H1 (cell line): ENCODE measurements at regions not wholly inside any gene's neighbourhood (a gene's known extent, or its start where the extent isn't known, plus 50 kb on each side); places are given as distances from the start of the nearest gene placed in this dataset.

Source experiments
- BRCA1 ChIP-seq: IDR thresholded peaks from 2 replicates; pipeline ENCODE4 v1.6.1; 2012; ENCODE audit warnings: low read depth, low read length, improper control_type of control experiment
- CBX5 ChIP-seq: fragments of 300-800, 300-1000 bp; sonication (generic); IDR thresholded peaks from 2 replicates; pipeline ENCODE4 v1.7.1; 2016; ENCODE audit warnings: antibody characterized with exemption, low read length, low read depth
- EP300 ChIP-seq, 2 experiments: IDR thresholded peaks; 1 replicate in 1 of 2; 2 replicates in 1 of 2; pipeline ENCODE4 v1.6.1; 2011 to 2012; ENCODE audit warnings: low read depth in 2 of 2, low read length in 2 of 2, mild to moderate bottlenecking in 2 of 2, borderline replicate concordance in 1 of 2, inconsistent platforms in 1 of 2, moderate library complexity in 1 of 2
- HDAC2 ChIP-seq, 2 experiments: fragments of 300-600 bp in 1 of 2; sonication (generic) in 1 of 2; IDR thresholded peaks; 2 replicates each; pipeline ENCODE4 v1.6.1; 2011 to 2012; ENCODE audit warnings: low read depth in 2 of 2, low read length in 2 of 2, mild to moderate bottlenecking in 2 of 2, moderate library complexity in 2 of 2, borderline replicate concordance in 1 of 2, inconsistent platforms in 1 of 2
- HDAC6 ChIP-seq: IDR thresholded peaks from one replicate; pipeline ENCODE4 v1.7.1; 2012; ENCODE audit warnings: low read depth, mild to moderate bottlenecking, inconsistent platforms, low read length, moderate library complexity
- JUND ChIP-seq: IDR thresholded peaks from 2 replicates; pipeline ENCODE4 v1.6.1; 2011; ENCODE audit warnings: mild to moderate bottlenecking, improper control_type of control experiment, low read length
- KDM1A ChIP-seq: fragments of 200-600, 300-600 bp; sonication (generic); IDR thresholded peaks from 2 replicates; pipeline ENCODE4 v1.7.1; 2016; ENCODE audit warnings: mild to moderate bottlenecking, low read length, borderline replicate concordance
- KDM5A ChIP-seq: fragments of 200-600 bp; IDR thresholded peaks from 2 replicates; pipeline ENCODE4 v1.7.1; 2012; ENCODE audit warnings: mild to moderate bottlenecking, low read length, inconsistent platforms, mixed read lengths
- NRF1 ChIP-seq: IDR thresholded peaks from 2 replicates; pipeline ENCODE4 v1.6.1; 2011; ENCODE audit warnings: mild to moderate bottlenecking, low read depth, low read length, improper control_type of control experiment
- RXRA ChIP-seq: IDR thresholded peaks from 2 replicates; pipeline ENCODE4 v1.6.1; 2011; ENCODE audit warnings: low read depth, mild to moderate bottlenecking, low read length, moderate library complexity; ENCODE audit not compliant: insufficient read depth
- SIN3A ChIP-seq, 2 experiments: IDR thresholded peaks in 1 of 2; conservative IDR thresholded peaks in 1 of 2; 2 replicates each; pipeline ENCODE4 v1.6.1; 2011 to 2012; ENCODE audit warnings: low read length in 2 of 2, improper control_type of control experiment in 1 of 2, low read depth in 1 of 2, mild to moderate bottlenecking in 1 of 2
- SP1 ChIP-seq: IDR thresholded peaks from 2 replicates; pipeline ENCODE4 v1.6.1; 2011; ENCODE audit warnings: low read depth, low read length
- SRF ChIP-seq: IDR thresholded peaks from 2 replicates; pipeline ENCODE4 v1.6.1; 2011; ENCODE audit warnings: mild to moderate bottlenecking, low read depth, low read length, moderate library complexity
- TCF12 ChIP-seq: IDR thresholded peaks from 2 replicates; pipeline ENCODE4 v1.6.1; 2011; ENCODE audit warnings: low read depth, mild to moderate bottlenecking, low read length
- TEAD4 ChIP-seq: IDR thresholded peaks from 2 replicates; pipeline ENCODE4 v1.6.1; 2012; ENCODE audit warnings: low read depth, low read length, inconsistent platforms, mixed read lengths
- TF ChIP-seq, protein P1 (sequence below): IDR thresholded peaks from 2 replicates; pipeline ENCODE4 v1.6.1; 2012; ENCODE audit warnings: low read length, inconsistent platforms
- TF ChIP-seq, protein P2 (sequence below): IDR thresholded peaks from 2 replicates; pipeline ENCODE4 v1.6.1; 2011; ENCODE audit warnings: low read length, improper control_type of control experiment
- TF ChIP-seq, protein P3 (sequence below): IDR thresholded peaks from 2 replicates; pipeline ENCODE4 v1.6.1; 2011; ENCODE audit warnings: low read depth, mild to moderate bottlenecking, low read length; ENCODE audit not compliant: insufficient read depth

DNA sequence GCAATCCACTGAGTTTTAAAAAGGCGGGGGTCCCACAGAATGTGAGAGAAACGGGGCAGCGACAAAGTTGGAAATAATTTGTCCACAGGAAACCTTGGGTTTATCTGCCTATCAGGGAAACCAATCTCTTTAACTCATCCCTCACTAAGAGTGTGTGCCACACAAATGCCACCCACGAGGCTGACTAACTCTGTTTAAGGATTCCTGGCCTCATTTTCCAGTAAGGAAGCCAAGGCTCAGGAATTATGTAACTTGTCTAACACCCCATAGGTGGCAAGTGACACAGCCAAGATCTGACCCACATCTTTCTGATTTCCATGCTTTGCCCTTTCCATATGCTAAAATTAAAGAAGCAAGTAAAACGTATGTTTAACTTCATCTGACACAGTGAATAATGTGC lies 263.2 kb downstream of the CNTN3 start (continued):
- TF ChIP-seq KDM1A, result no peak
- TF ChIP-seq SRF, result no peak
- TF ChIP-seq, protein P1, sequence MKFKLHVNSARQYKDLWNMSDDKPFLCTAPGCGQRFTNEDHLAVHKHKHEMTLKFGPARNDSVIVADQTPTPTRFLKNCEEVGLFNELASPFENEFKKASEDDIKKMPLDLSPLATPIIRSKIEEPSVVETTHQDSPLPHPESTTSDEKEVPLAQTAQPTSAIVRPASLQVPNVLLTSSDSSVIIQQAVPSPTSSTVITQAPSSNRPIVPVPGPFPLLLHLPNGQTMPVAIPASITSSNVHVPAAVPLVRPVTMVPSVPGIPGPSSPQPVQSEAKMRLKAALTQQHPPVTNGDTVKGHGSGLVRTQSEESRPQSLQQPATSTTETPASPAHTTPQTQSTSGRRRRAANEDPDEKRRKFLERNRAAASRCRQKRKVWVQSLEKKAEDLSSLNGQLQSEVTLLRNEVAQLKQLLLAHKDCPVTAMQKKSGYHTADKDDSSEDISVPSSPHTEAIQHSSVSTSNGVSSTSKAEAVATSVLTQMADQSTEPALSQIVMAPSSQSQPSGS, result no peak
- TF ChIP-seq SIN3A (conservative IDR thresholded peaks at IDR 0.05 in 1 of 2, IDR thresholded peaks at IDR 0.05 in 1 of 2; ENCODE audit: low read depth in 1 of 2, low read length in 2 of 2), result no peak
- TF ChIP-seq, protein P2, sequence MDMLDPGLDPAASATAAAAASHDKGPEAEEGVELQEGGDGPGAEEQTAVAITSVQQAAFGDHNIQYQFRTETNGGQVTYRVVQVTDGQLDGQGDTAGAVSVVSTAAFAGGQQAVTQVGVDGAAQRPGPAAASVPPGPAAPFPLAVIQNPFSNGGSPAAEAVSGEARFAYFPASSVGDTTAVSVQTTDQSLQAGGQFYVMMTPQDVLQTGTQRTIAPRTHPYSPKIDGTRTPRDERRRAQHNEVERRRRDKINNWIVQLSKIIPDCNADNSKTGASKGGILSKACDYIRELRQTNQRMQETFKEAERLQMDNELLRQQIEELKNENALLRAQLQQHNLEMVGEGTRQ, result no peak
- no peak for TF ChIP-seq NRF1
- TF ChIP-seq CBX5, result no peak
- TF ChIP-seq, protein P3, sequence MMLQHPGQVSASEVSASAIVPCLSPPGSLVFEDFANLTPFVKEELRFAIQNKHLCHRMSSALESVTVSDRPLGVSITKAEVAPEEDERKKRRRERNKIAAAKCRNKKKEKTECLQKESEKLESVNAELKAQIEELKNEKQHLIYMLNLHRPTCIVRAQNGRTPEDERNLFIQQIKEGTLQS, result no peak
- no peak for TF ChIP-seq RXRA
- TF ChIP-seq HDAC2 (IDR thresholded peaks at IDR 0.05; ENCODE audit: borderline replicate concordance in 1 of 2, low read depth in 2 of 2, low read length in 2 of 2), result no peak
- no peak for TF ChIP-seq JUND
- no peak for TF ChIP-seq SP1
- no peak for TF ChIP-seq HDAC6
- no peak for TF ChIP-seq KDM5A
- TF ChIP-seq EP300 (IDR thresholded peaks at IDR 0.05; ENCODE audit: borderline replicate concordance in 1 of 2, low read depth in 2 of 2, low read length in 2 of 2), result no peak
- no peak for TF ChIP-seq TEAD4
- no peak for TF ChIP-seq TCF12
- TF ChIP-seq BRCA1, result no peak
